AG09309 (cell line): ENCODE measurements at regions not wholly inside any gene's neighbourhood (a gene's known extent, or its start where the extent isn't known, plus 50 kb on each side); places are given as distances from the start of the nearest gene placed in this dataset.

Experiments
- DNase-seq: peaks from one replicate; pipeline ENCODE4 v3.0.0-alpha.2; 2010; ENCODE audit warnings: low read depth
- H3K4me3 ChIP-seq: 2 replicates; pipeline ENCODE4 v1.5.1; 2011; ENCODE audit warnings: mild to moderate bottlenecking, low read depth, low read length, moderate library complexity; ENCODE audit not compliant: control insufficient read depth
- TF ChIP-seq, protein P1 (sequence below): IDR thresholded peaks from 2 replicates; pipeline ENCODE4 v1.5.1; 2011; ENCODE audit warnings: mild to moderate bottlenecking, low read depth, low read length, inconsistent platforms; ENCODE audit not compliant: insufficient read depth, control insufficient read depth; ENCODE audit errors: missing control alignments

DNA sequence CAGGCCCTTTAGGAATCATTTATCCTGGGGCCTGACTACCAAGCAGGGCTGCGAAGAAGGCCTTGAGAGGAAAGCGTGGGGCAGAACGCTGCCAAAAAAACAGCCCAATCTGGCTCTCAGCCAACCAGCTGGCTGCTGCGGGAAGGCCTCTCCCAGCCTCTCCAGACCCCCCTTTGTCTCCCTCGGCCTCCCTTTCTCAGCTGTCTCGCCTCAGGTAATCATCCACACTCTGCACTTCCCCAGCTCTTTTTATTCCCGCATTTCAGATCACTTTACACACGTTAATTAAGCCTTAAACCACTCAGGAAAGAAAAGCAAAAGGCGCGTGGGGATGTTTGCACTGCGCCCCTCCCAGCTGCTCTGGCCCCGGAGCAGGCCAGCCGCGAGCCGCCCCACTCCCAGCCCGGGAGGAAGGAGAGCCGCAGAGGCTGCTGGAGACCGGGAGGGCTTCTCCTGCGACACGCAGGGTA, 208.2 kb upstream of the FOXN3 start:
- TF ChIP-seq, protein P1, sequence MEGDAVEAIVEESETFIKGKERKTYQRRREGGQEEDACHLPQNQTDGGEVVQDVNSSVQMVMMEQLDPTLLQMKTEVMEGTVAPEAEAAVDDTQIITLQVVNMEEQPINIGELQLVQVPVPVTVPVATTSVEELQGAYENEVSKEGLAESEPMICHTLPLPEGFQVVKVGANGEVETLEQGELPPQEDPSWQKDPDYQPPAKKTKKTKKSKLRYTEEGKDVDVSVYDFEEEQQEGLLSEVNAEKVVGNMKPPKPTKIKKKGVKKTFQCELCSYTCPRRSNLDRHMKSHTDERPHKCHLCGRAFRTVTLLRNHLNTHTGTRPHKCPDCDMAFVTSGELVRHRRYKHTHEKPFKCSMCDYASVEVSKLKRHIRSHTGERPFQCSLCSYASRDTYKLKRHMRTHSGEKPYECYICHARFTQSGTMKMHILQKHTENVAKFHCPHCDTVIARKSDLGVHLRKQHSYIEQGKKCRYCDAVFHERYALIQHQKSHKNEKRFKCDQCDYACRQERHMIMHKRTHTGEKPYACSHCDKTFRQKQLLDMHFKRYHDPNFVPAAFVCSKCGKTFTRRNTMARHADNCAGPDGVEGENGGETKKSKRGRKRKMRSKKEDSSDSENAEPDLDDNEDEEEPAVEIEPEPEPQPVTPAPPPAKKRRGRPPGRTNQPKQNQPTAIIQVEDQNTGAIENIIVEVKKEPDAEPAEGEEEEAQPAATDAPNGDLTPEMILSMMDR, result no peak
- DNase-seq, result no peak
- H3K4me3 ChIP-seq, result no peak overlapping the region

DNA sequence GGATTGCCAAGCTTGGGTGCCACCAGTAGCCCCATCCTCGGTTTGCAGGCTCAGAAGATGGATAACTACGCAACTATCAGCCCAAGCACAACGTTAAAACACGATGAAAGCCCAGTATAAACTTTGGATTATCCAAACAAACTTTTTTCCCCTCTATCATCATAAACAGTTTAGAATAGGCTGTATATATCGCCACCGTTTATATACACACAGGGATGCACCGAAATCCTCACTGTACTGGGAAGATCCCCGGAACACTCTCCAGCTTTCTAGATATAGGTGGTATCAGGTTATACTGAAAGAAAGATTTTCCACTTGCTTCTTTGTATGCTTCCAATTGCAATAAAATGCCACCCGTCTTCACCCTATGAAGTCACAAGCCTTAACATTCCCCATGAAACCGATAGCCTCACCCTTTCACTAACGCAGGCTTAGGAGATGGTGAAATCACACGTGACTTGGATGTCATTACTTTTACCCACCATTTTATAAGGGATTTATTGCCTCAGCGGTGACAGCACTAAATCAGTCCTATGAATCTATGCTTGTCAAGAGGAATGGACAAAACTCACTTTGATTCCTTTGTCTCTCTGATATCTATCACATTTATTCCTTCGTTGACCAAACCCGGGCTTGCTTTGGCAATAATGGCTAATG, 207.6 kb upstream of the FOXN3 start:
- no peak for DNase-seq
- TF ChIP-seq, protein P1, result no peak
- H3K4me3 ChIP-seq, result no peak overlapping the region

DNA sequence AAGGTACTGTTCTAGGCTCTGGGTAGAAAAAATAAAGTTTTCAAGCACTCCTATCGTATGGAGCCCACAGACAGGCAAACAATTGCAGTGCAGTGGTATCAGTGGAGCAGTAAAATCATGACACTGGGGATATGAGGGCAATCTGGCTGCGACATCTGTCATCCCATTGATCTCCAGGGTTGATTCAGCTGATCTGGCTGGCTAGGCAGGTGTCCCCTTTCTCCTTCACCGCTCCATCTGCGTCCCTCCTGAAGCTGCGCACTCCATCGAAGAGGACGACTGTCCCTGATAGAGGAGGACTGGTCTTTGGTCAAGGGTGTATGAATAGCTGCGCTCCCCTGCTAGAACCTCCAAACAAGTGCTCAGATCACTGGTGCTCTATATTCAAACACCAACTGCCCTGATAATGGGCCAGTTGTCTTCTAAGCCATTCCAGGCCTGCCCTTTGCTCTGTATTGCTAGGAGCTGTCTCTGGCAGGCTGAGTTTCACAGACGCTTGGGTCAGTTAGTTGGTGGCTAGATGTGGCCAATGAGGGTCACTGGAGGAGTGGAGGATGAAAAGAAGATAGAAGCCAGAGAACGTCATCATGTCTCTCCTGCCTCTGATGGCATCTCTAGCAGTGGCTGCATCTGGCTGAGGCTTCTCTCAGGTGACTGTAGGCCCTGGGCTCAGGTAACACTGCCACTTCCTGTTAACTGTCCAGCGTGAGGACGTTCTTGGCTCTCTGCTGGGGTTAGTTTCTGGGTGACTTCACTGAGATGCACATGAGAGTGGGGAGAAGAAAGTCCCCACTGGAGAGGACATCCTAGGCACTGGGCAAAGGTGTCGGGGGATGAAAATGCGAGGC, 205.0 kb upstream of the FOXN3 start:
- TF ChIP-seq, protein P1, result no peak
- DNase-seq, result no peak
- no peak overlapping the region for H3K4me3 ChIP-seq

DNA sequence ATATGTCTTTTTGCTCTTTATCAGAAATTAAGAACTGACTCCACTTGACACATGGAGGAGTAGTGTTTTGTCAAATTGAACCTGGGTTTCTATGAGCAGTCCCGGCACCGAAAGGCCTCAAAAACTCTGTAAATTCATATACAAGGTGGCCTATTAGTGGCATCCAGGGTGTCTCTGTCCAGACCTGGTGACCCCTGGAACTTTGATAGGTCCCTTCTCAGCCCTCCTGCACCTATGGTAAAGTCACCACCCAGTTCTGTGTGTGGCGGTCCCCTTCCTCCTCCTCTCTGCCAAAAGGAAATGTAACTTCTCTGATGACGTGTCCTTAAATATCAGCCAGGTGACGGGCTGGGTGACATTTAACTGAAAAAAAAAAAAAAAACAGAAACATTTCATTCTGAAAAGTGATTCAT, 204.0 kb upstream of the FOXN3 start:
- no peak overlapping the region for H3K4me3 ChIP-seq
- no peak for DNase-seq
- TF ChIP-seq, protein P1, result no peak

DNA sequence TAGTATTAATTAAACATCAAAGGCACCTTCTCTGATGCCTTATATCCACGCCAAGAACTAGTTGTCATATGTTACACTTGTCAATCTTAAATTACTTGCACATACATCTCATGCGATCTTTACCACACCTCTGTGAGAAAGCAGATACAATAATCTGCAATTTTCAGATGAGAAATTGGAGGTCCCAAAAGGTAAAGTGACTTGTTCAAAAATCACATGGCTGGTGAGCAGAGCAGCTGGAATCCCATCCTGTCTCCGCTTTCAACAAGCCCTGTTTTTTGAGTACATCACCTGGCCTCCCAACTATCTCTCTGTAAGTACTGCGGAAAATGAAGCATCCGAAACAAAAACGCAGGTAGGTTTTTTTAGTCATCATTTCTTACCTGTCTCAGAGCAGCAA, 203.4 kb upstream of the FOXN3 start:
- H3K4me3 ChIP-seq, result no peak overlapping the region
- no peak for DNase-seq
- TF ChIP-seq, protein P1, result no peak

DNA sequence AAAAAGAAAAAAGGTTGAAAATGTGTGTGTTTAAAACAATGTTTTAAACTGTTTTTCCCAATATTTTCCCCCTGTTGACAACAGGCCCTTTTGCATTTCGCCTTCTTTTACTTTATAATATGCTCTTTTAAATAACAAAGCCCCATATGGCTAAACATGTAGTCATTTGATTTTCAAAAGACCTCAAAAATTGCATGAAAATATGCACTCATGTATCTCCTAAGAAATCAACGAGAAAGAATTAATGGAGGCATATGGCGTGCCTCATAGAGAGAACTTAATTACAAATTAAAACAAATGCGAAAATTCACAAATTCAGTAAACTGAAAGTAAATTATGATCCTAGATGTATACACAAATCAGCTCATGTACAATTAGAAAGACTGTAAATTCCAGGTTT, 202.6 kb upstream of the FOXN3 start:
- no peak for DNase-seq
- peak overlapping the region; percentile 60 for H3K4me3 ChIP-seq
- TF ChIP-seq, protein P1, result no peak
